CD4-positive, alpha-beta T cell treated with Interleukin-6 for 4 hours (primary cell): ENCODE measurements at regions not wholly inside any gene's neighbourhood (a gene's known extent, or its start where the extent isn't known, plus 50 kb on each side); places are given as distances from the start of the nearest gene placed in this dataset.
"Not testable (repeated sequence)": the region's sequence is repeated elsewhere in the genome, so short reads cannot be mapped to it uniquely, and the experiment has no call there.

Experiments used
- DNase-seq: peaks from one replicate; pipeline ENCODE4 v3.0.0-alpha.2; 2020; ENCODE audit warnings: mixed read lengths

GRCh38 chr16:17784073-17784472 lies 313.3 kb upstream of the XYLT1 start:
- no peak for DNase-seq

- DNase-seq = no peak
Measured at GRCh38 chr16:17780181-17780580, 309.4 kb upstream of the XYLT1 start.

GRCh38 chr16:17777408-17777863 lies 306.7 kb upstream of the XYLT1 start:
- DNase-seq = no peak

GRCh38 chr16:17776888-17777287 lies 306.1 kb upstream of the XYLT1 start:
- DNase-seq = no peak

- DNase-seq = no peak
Measured at GRCh38 chr16:17776465-17776864, 305.7 kb upstream of the XYLT1 start.

GRCh38 chr16:17775061-17775460 lies 304.3 kb upstream of the XYLT1 start:
- DNase-seq = no peak

GRCh38 chr16:17773698-17774101 lies 302.9 kb upstream of the XYLT1 start:
- no peak for DNase-seq

- DNase-seq = no peak
Measured at GRCh38 chr16:17770104-17770503, 299.3 kb upstream of the XYLT1 start.

- no peak for DNase-seq
Measured at GRCh38 chr16:17769065-17769464, 298.3 kb upstream of the XYLT1 start.

- DNase-seq = no peak
Measured at GRCh38 chr16:17768257-17768656, 297.5 kb upstream of the XYLT1 start.

GRCh38 chr16:17766012-17766411 lies 295.3 kb upstream of the XYLT1 start:
- no peak for DNase-seq

GRCh38 chr16:17759451-17760390 lies 289.0 kb upstream of the XYLT1 start:
- no peak for DNase-seq

- DNase-seq = no peak
Measured at GRCh38 chr16:17757808-17758207, 287.0 kb upstream of the XYLT1 start.

- no peak for DNase-seq
Measured at GRCh38 chr16:17755158-17755557, 284.4 kb upstream of the XYLT1 start.

GRCh38 chr16:17753434-17753833 lies 282.7 kb upstream of the XYLT1 start:
- DNase-seq = no peak

- DNase-seq = no peak
Measured at GRCh38 chr16:17749706-17750105, 278.9 kb upstream of the XYLT1 start.

- DNase-seq = no peak
Measured at GRCh38 chr16:17748044-17748719, 277.4 kb upstream of the XYLT1 start.

- no peak for DNase-seq
Measured at GRCh38 chr16:17747081-17747756, 276.5 kb upstream of the XYLT1 start.

GRCh38 chr16:17744921-17745572 lies 274.3 kb upstream of the XYLT1 start:
- no peak for DNase-seq

GRCh38 chr16:17743578-17743977 lies 272.8 kb upstream of the XYLT1 start:
- no peak for DNase-seq

GRCh38 chr16:17743158-17743557 lies 272.4 kb upstream of the XYLT1 start:
- no peak for DNase-seq

- not testable (repeated sequence) for DNase-seq
Measured at GRCh38 chr16:17735099-17735498, 264.3 kb upstream of the XYLT1 start.

- DNase-seq = no peak
Measured at GRCh38 chr16:17729820-17730219, 259.1 kb upstream of the XYLT1 start.
